ENCODE measurements at regions not wholly inside any gene's neighbourhood (a gene's known extent, or its start where the extent isn't known, plus 50 kb on each side); places are given as distances from the start of the nearest gene placed in this dataset.

- no TSS peak for BruUV-seq (replicated peaks)
- Histone ChIP-seq H3K27ac (ENCODE audit: low read depth, low read length, poor library complexity, severe bottlenecking) (no peak overlapping the region), H3K4me3 (ENCODE audit: low read depth, low read length, poor library complexity, severe bottlenecking) (no peak overlapping the region), H3K36me3 (ENCODE audit: insufficient read depth, low read length, poor library complexity, severe bottlenecking) (no peaks in the 10 kb centered on the region), H3K4me1 (ENCODE audit: insufficient read depth, low read length, poor library complexity, severe bottlenecking) (no peaks in the 10 kb centered on the region), H3K9me3 (ENCODE audit: low read depth, low read length, poor library complexity, severe bottlenecking) (no peaks in the 10 kb centered on the region), H3K27me3 (replicated peaks; ENCODE audit: insufficient read depth, low read depth, low read length, poor library complexity) (no peaks in the 10 kb centered on the region)
- TF ChIP-seq EZH2 (IDR thresholded peaks at IDR 0.05; ENCODE audit: borderline replicate concordance, low read depth, low read length, poor library complexity, severe bottlenecking) (no peak), CTCF (conservative IDR thresholded peaks at IDR 0.05; ENCODE audit: low read depth, low read length) (no peak)
- no peak for DNase-seq (ENCODE audit: low spot score)
- intact Hi-C loops (cut with micrococcal nuclease; ENCODE audit: unreplicated experiment): no loop called here
- CTCF ChIA-PET: no interaction called here
- POLR2A ChIA-PET (ENCODE audit: low non-redundant PET): no interaction called here
These were observed 221.2 kb upstream of the ANKH start for GRCh38 chr5:15092801-15093200.

- Histone ChIP-seq H3K27me3 (replicated peaks; ENCODE audit: insufficient read depth, low read depth, low read length, poor library complexity) (no peaks in the 10 kb centered on the region), H3K4me1 (ENCODE audit: insufficient read depth, low read length, poor library complexity, severe bottlenecking) (no peaks in the 10 kb centered on the region), H3K4me3 (ENCODE audit: low read depth, low read length, poor library complexity, severe bottlenecking) (no peak overlapping the region), H3K9me3 (ENCODE audit: low read depth, low read length, poor library complexity, severe bottlenecking) (no peaks in the 10 kb centered on the region), H3K36me3 (ENCODE audit: insufficient read depth, low read length, poor library complexity, severe bottlenecking) (no peaks in the 10 kb centered on the region), H3K27ac (ENCODE audit: low read depth, low read length, poor library complexity, severe bottlenecking) (no peak overlapping the region)
- intact Hi-C loops (cut with micrococcal nuclease; ENCODE audit: unreplicated experiment): no loop called here
- no peak for DNase-seq (ENCODE audit: low spot score)
- no TSS peak for BruUV-seq (replicated peaks)
- CTCF ChIA-PET: no interaction called here
- POLR2A ChIA-PET (ENCODE audit: low non-redundant PET): no interaction called here
- TF ChIP-seq EZH2 (IDR thresholded peaks at IDR 0.05; ENCODE audit: borderline replicate concordance, low read depth, low read length, poor library complexity, severe bottlenecking) (no peak), CTCF (conservative IDR thresholded peaks at IDR 0.05; ENCODE audit: low read depth, low read length) (no peak)
These were observed 214.1 kb upstream of the ANKH start for GRCh38 chr5:15085671-15086070.

- POLR2A ChIA-PET (ENCODE audit: low non-redundant PET): no interaction called here
- Histone ChIP-seq H3K4me3 (ENCODE audit: low read depth, low read length, poor library complexity, severe bottlenecking) (no peak overlapping the region), H3K27me3 (replicated peaks; ENCODE audit: insufficient read depth, low read depth, low read length, poor library complexity) (no peaks in the 10 kb centered on the region), H3K9me3 (ENCODE audit: low read depth, low read length, poor library complexity, severe bottlenecking) (no peaks in the 10 kb centered on the region), H3K27ac (ENCODE audit: low read depth, low read length, poor library complexity, severe bottlenecking) (no peak overlapping the region), H3K4me1 (ENCODE audit: insufficient read depth, low read length, poor library complexity, severe bottlenecking) (no peaks in the 10 kb centered on the region), H3K36me3 (ENCODE audit: insufficient read depth, low read length, poor library complexity, severe bottlenecking) (no peaks in the 10 kb centered on the region)
- no TSS peak for BruUV-seq (replicated peaks)
- intact Hi-C loops (cut with micrococcal nuclease; ENCODE audit: unreplicated experiment): no loop called here
- no peak for DNase-seq (ENCODE audit: low spot score)
- TF ChIP-seq CTCF (conservative IDR thresholded peaks at IDR 0.05; ENCODE audit: low read depth, low read length): no peak
- TF ChIP-seq EZH2 (IDR thresholded peaks at IDR 0.05; ENCODE audit: borderline replicate concordance, low read depth, low read length, poor library complexity, severe bottlenecking): no peak
- CTCF ChIA-PET: no interaction called here
These were observed 210.5 kb upstream of the ANKH start for GRCh38 chr5:15082096-15082495.
